ENCODE measurements at regions not wholly inside any gene's neighbourhood (a gene's known extent, or its start where the extent isn't known, plus 50 kb on each side); places are given as distances from the start of the nearest gene placed in this dataset.

DNA sequence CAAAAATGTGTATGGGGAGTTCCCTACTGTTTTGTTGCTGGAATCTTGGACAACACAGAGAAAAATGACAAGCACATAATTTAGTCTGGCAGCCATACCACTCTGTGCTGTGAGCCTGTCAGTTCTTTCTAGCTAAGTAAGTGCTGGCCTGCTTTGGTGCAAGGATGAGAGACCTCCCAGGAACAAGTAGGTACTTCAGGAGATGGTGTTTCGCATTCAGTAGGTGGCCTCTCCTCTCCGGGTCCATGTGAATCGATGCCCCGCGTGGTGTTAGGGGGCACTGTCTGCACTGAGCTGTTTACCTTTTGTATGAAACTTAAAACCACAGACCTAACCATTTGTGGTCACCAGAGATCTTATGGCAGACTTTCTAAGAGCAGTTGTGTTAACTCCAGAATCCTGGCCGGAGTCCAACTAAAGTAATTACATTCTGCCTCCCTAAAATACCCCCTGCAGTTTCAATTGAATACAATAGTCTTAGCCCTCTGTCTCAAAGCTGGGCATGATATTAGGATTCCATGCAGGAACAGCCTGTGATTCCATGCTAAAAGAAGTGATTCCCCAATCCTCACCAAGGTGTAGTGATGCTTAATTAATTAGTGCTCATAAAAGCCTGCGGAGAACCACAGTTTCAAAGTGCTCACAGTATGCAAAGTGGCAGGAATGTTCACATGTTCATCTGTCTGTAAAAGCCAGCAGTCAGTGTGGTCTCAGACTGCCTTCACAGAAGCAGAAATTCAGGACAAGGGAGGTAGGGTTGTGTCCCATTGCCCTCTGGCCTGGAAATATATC is 64.2 kb downstream of the LLPH start:
- Histone ChIP-seq H2AK5ac (ENCODE audit: low read length) (no peak overlapping the region), H3K4me2 (ENCODE audit: low read length) (no peak overlapping the region), H2BK5ac (ENCODE audit: low read length) (no peak overlapping the region), H3K27ac (ENCODE audit: low read depth, low read length) (no peak overlapping the region), H3K4ac (ENCODE audit: low read depth, low read length) (no peak overlapping the region), H2BK15ac (replicated peaks; ENCODE audit: low read depth) (no peak overlapping the region), H3K4me3 (ENCODE audit: low read length) (no peak overlapping the region), H3K56ac (ENCODE audit: low read length) (no peak overlapping the region), H3K36me3 (ENCODE audit: control insufficient read depth, insufficient read depth, low read length) (no peaks in the 10 kb centered on the region), H3K23ac (ENCODE audit: low read length) (no peak overlapping the region), H3K27me3 (ENCODE audit: insufficient read depth, low read length, poor library complexity) (no peaks in the 10 kb centered on the region), H3K4me1 (ENCODE audit: control insufficient read depth, low read depth, low read length) (peaks cover 6% of the 10 kb centered on the region), H4K5ac (ENCODE audit: low read length) (no peak overlapping the region), H2BK120ac (ENCODE audit: low read depth, low read length) (no peak overlapping the region), H3K79me2 (ENCODE audit: control insufficient read depth, insufficient read depth, low read length) (no peaks in the 10 kb centered on the region), H3K18ac (ENCODE audit: low read length) (no peak overlapping the region), H3K79me1 (ENCODE audit: low read length) (no peaks in the 10 kb centered on the region), H3K9ac (ENCODE audit: low read length) (no peak overlapping the region), H4K8ac (ENCODE audit: low read depth, low read length) (no peak overlapping the region)
- DNase-seq, result peak; percentile 18
- WGBS (ENCODE audit: extremely low coverage, insufficient coverage, low lambda C conversion rate), result no CpG with 5 or more reads among the region's 7 CpGs

DNA sequence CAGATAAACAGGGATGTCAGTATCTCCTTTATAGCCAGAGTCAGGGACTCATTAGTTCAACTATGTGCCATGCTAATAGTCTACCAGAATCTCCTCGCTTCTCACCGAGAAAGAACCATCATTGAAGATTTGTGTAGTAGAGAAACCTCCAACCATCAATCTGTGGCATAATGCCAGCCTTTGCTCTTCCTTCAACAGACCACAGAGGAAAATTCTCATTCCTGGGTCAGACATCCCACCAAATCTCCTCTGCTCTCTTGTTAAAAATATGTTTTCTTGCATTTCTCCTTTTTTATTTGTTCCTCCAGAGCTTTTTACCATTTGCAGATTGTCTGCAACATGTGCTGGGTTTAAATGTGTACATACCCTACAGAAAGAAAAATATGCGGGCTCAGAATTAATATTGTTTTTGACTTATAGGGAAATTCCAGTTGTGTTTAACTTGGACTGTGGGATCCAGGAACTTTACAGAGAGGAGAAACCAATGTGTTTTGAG is 64.9 kb downstream of the LLPH start:
- H3K23ac ChIP-seq (ENCODE audit: low read length), result no peak overlapping the region
- H3K4ac ChIP-seq (ENCODE audit: low read depth, low read length), result no peak overlapping the region
- H2BK15ac ChIP-seq (replicated peaks; ENCODE audit: low read depth), result no peak overlapping the region
- H2AK5ac ChIP-seq (ENCODE audit: low read length), result no peak overlapping the region
- H3K27ac ChIP-seq (ENCODE audit: low read depth, low read length), result no peak overlapping the region
- H3K79me2 ChIP-seq (ENCODE audit: control insufficient read depth, insufficient read depth, low read length), result no peaks in the 10 kb centered on the region
- no peak overlapping the region for H4K8ac ChIP-seq (ENCODE audit: low read depth, low read length)
- DNase-seq, result no peak
- no peak overlapping the region for H3K18ac ChIP-seq (ENCODE audit: low read length)
- H3K4me2 ChIP-seq (ENCODE audit: low read length), result no peak overlapping the region
- H3K4me1 ChIP-seq (ENCODE audit: control insufficient read depth, low read depth, low read length), result peaks cover 6% of the 10 kb centered on the region
- no peak overlapping the region for H3K56ac ChIP-seq (ENCODE audit: low read length)
- no peaks in the 10 kb centered on the region for H3K27me3 ChIP-seq (ENCODE audit: insufficient read depth, low read length, poor library complexity)
- WGBS (ENCODE audit: extremely low coverage, insufficient coverage, low lambda C conversion rate), result no CpG with 5 or more reads among the region's 3 CpGs
- H2BK5ac ChIP-seq (ENCODE audit: low read length), result no peak overlapping the region
- no peak overlapping the region for H2BK120ac ChIP-seq (ENCODE audit: low read depth, low read length)
- H3K9ac ChIP-seq (ENCODE audit: low read length), result no peak overlapping the region
- H4K5ac ChIP-seq (ENCODE audit: low read length), result no peak overlapping the region
- H3K36me3 ChIP-seq (ENCODE audit: control insufficient read depth, insufficient read depth, low read length), result no peaks in the 10 kb centered on the region
- H3K4me3 ChIP-seq (ENCODE audit: low read length), result no peak overlapping the region
- H3K79me1 ChIP-seq (ENCODE audit: low read length), result no peaks in the 10 kb centered on the region

DNA sequence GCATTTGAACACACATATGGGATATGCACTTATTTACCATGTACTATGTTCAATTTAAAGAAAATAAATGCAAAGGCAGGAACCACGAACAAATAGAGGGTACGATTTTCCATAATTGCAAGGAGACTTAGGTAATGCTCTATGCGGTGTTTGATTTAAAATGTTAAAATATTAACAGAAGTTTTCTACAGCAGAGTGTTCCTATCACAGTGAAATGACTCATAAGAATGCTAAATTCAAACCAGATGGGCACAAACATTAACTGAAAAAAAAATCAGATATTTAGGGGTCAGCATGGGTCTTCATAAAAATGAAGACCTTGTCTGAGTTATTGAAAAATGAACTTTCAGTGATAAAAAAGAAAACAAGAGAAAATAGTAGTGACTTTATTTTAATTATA is 65.4 kb downstream of the LLPH start:
- no CpG with 5 or more reads among the region's 3 CpGs for WGBS (ENCODE audit: extremely low coverage, insufficient coverage, low lambda C conversion rate)

DNA sequence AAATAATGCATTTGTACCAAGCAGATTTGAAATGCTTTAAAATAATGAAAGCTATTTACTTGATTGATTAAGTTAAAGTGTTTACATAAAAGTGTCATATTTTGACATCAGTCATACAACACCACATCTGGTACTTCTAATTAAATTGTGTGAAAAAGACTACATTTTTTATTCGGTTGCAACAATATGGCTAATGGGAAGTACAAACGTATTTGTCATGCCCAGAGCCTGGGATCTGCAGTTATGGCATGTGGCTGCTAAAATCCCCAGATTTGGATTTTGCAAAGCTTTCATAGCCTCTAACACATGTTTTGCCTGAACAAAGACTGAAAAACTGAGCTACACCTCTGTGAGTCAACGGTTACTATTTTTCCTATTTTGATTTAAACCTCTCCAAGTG is 66.6 kb downstream of the LLPH start:
- Histone ChIP-seq H4K5ac (ENCODE audit: low read length) (no peak overlapping the region), H3K4me2 (ENCODE audit: low read length) (no peak overlapping the region), H3K27ac (ENCODE audit: low read depth, low read length) (no peak overlapping the region), H2BK15ac (replicated peaks; ENCODE audit: low read depth) (no peak overlapping the region), H4K8ac (ENCODE audit: low read depth, low read length) (no peak overlapping the region), H3K27me3 (ENCODE audit: insufficient read depth, low read length, poor library complexity) (no peaks in the 10 kb centered on the region), H2BK120ac (ENCODE audit: low read depth, low read length) (no peak overlapping the region), H3K56ac (ENCODE audit: low read length) (no peak overlapping the region), H3K23ac (ENCODE audit: low read length) (no peak overlapping the region), H3K9ac (ENCODE audit: low read length) (no peak overlapping the region), H3K79me2 (ENCODE audit: control insufficient read depth, insufficient read depth, low read length) (no peaks in the 10 kb centered on the region), H3K79me1 (ENCODE audit: low read length) (no peaks in the 10 kb centered on the region), H3K18ac (ENCODE audit: low read length) (no peak overlapping the region), H2BK5ac (ENCODE audit: low read length) (no peak overlapping the region), H3K4me3 (ENCODE audit: low read length) (no peak overlapping the region), H3K36me3 (ENCODE audit: control insufficient read depth, insufficient read depth, low read length) (no peaks in the 10 kb centered on the region), H2AK5ac (ENCODE audit: low read length) (no peak overlapping the region), H3K4me1 (ENCODE audit: control insufficient read depth, low read depth, low read length) (peaks cover 6% of the 10 kb centered on the region), H3K4ac (ENCODE audit: low read depth, low read length) (no peak overlapping the region)
- no CpG with 5 or more reads among the region's 3 CpGs for WGBS (ENCODE audit: extremely low coverage, insufficient coverage, low lambda C conversion rate)
- DNase-seq, result no peak

More for the DNA sequence above, 65.4 kb downstream of the LLPH start:
- H3K27me3 ChIP-seq (ENCODE audit: insufficient read depth, low read length, poor library complexity), result no peaks in the 10 kb centered on the region
- H3K79me2 ChIP-seq (ENCODE audit: control insufficient read depth, insufficient read depth, low read length), result no peaks in the 10 kb centered on the region
- no peak overlapping the region for H2BK15ac ChIP-seq (replicated peaks; ENCODE audit: low read depth)
- no peak overlapping the region for H2BK5ac ChIP-seq (ENCODE audit: low read length)
- H3K18ac ChIP-seq (ENCODE audit: low read length), result no peak overlapping the region
- no peak overlapping the region for H3K56ac ChIP-seq (ENCODE audit: low read length)
- no peak overlapping the region for H3K9ac ChIP-seq (ENCODE audit: low read length)
- no peak overlapping the region for H2BK120ac ChIP-seq (ENCODE audit: low read depth, low read length)
- H2AK5ac ChIP-seq (ENCODE audit: low read length), result no peak overlapping the region
- H3K4ac ChIP-seq (ENCODE audit: low read depth, low read length), result no peak overlapping the region
- no peak overlapping the region for H3K4me3 ChIP-seq (ENCODE audit: low read length)
- H3K4me2 ChIP-seq (ENCODE audit: low read length), result no peak overlapping the region
- no peaks in the 10 kb centered on the region for H3K79me1 ChIP-seq (ENCODE audit: low read length)
- H3K4me1 ChIP-seq (ENCODE audit: control insufficient read depth, low read depth, low read length), result peaks cover 6% of the 10 kb centered on the region
- no peak overlapping the region for H3K27ac ChIP-seq (ENCODE audit: low read depth, low read length)
- no peak overlapping the region for H4K8ac ChIP-seq (ENCODE audit: low read depth, low read length)
- no peaks in the 10 kb centered on the region for H3K36me3 ChIP-seq (ENCODE audit: control insufficient read depth, insufficient read depth, low read length)
- no peak overlapping the region for H4K5ac ChIP-seq (ENCODE audit: low read length)
- no peak overlapping the region for H3K23ac ChIP-seq (ENCODE audit: low read length)
- no peak for DNase-seq

DNA sequence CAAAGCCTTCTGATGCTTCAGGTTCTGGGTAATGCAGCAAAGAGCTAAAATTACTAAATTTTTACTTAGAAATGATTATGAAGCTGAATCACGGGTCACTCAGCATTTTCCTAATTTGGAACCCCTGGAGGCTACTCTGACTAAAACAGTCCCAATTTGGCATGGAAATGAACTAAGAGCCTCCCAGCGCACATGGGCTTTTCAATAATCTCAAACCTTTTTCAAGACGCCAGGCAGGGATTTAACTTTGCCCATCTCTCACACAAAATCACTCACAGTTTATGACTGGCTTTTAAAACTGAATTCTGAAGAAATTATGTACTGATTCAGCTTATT is 68.3 kb downstream of the LLPH start:
- H3K4ac ChIP-seq (ENCODE audit: low read depth, low read length), result no peak overlapping the region
- H3K36me3 ChIP-seq (ENCODE audit: control insufficient read depth, insufficient read depth, low read length), result no peaks in the 10 kb centered on the region
- no peak overlapping the region for H3K18ac ChIP-seq (ENCODE audit: low read length)
- no peak overlapping the region for H3K27ac ChIP-seq (ENCODE audit: low read depth, low read length)
- H2BK5ac ChIP-seq (ENCODE audit: low read length), result no peak overlapping the region
- no peak overlapping the region for H3K4me3 ChIP-seq (ENCODE audit: low read length)
- H2BK120ac ChIP-seq (ENCODE audit: low read depth, low read length), result no peak overlapping the region
- peak overlapping the region; percentile 44 for H3K56ac ChIP-seq (ENCODE audit: low read length)
- no peaks in the 10 kb centered on the region for H3K79me2 ChIP-seq (ENCODE audit: control insufficient read depth, insufficient read depth, low read length)
- no peaks in the 10 kb centered on the region for H3K27me3 ChIP-seq (ENCODE audit: insufficient read depth, low read length, poor library complexity)
- no peak overlapping the region for H3K4me2 ChIP-seq (ENCODE audit: low read length)
- no peak overlapping the region for H4K8ac ChIP-seq (ENCODE audit: low read depth, low read length)
- H2AK5ac ChIP-seq (ENCODE audit: low read length), result no peak overlapping the region
- H3K23ac ChIP-seq (ENCODE audit: low read length), result no peak overlapping the region
- peaks cover 6% of the 10 kb centered on the region for H3K4me1 ChIP-seq (ENCODE audit: control insufficient read depth, low read depth, low read length)
- no CpG with 5 or more reads among the region's 3 CpGs for WGBS (ENCODE audit: extremely low coverage, insufficient coverage, low lambda C conversion rate)
- H2BK15ac ChIP-seq (replicated peaks; ENCODE audit: low read depth), result no peak overlapping the region
- no peak for DNase-seq
- H4K5ac ChIP-seq (ENCODE audit: low read length), result no peak overlapping the region
- no peaks in the 10 kb centered on the region for H3K79me1 ChIP-seq (ENCODE audit: low read length)
- no peak overlapping the region for H3K9ac ChIP-seq (ENCODE audit: low read length)

Data from mesendoderm (in vitro differentiated cells).